ENCODE measurements at regions not wholly inside any gene's neighbourhood (a gene's known extent, or its start where the extent isn't known, plus 50 kb on each side); places are given as distances from the start of the nearest gene placed in this dataset.

DNA sequence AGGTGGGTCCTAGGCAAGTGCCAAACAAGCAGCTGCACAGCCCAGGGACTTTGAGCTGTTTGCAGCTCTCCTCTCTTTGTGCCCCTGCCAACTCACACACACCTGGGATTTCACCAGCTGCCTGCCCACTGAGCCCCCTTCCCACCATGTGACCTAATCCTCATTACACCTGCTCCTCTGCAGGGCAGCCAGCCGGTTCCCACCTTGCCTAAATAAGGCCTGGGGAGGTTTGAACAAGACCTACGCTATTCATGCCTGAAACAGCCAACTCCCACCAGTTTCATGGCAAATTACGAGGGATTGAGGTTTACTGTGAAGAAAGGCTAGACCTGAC lies 92.6 kb upstream of the SOX4 start:
- peak in 4 of 5 donors; percentile 59 to 77 (median 68) for DNase-seq
- Histone ChIP-seq H3K9me3 (ENCODE audit: control insufficient read depth in 2 of 3, insufficient read depth in 1 of 3, low read length in 3 of 3) (no peaks in the 10 kb centered on the region), H3K36me3 (ENCODE audit: control insufficient read depth in 2 of 3, insufficient read depth in 3 of 3, low read length in 3 of 3) (no peaks in the 10 kb centered on the region), H3K27me3 (ENCODE audit: control insufficient read depth, insufficient read depth, low read length) (no peaks in the 10 kb centered on the region), H3K9ac (ENCODE audit: low read length in 3 of 3) (no peak overlapping the region), H3K4me1 (ENCODE audit: control insufficient read depth in 2 of 3, insufficient read depth in 2 of 3, low read depth in 1 of 3, low read length in 3 of 3) (no peaks in the 10 kb centered on the region), H3K27ac (ENCODE audit: low read depth in 2 of 2, low read length in 2 of 2) (no peak overlapping the region), H3K4me3 (ENCODE audit: low read length in 3 of 3) (no peak overlapping the region)
- intact Hi-C loops (cut with DNase I), result no loop called here
- TF ChIP-seq, protein P1, sequence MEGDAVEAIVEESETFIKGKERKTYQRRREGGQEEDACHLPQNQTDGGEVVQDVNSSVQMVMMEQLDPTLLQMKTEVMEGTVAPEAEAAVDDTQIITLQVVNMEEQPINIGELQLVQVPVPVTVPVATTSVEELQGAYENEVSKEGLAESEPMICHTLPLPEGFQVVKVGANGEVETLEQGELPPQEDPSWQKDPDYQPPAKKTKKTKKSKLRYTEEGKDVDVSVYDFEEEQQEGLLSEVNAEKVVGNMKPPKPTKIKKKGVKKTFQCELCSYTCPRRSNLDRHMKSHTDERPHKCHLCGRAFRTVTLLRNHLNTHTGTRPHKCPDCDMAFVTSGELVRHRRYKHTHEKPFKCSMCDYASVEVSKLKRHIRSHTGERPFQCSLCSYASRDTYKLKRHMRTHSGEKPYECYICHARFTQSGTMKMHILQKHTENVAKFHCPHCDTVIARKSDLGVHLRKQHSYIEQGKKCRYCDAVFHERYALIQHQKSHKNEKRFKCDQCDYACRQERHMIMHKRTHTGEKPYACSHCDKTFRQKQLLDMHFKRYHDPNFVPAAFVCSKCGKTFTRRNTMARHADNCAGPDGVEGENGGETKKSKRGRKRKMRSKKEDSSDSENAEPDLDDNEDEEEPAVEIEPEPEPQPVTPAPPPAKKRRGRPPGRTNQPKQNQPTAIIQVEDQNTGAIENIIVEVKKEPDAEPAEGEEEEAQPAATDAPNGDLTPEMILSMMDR (IDR thresholded peaks at IDR 0.05; ENCODE audit: borderline replicate concordance, extremely low read depth, insufficient read depth), result no peak
- FAIRE-seq, result no peak

DNA sequence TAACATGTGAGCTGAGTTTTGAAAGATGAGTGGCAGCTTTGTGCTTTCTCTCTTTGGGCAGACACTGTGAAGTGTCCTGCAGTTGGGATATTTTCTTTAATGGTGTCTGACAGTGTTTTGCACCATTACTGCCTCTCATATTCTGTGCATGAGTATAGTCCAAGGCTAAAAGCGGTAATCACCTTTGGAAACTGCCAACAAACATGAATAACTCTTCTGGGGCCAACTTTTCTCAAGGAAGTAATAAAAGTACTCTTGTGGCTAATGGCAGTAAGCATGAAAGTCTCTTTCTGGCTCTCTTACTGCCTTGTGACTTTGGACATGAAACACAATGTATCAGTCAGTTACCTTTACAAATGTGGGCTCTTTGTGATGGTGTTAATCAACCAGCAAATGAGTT lies 91.7 kb upstream of the SOX4 start:
- Histone ChIP-seq H3K36me3 (ENCODE audit: control insufficient read depth in 2 of 3, insufficient read depth in 3 of 3, low read length in 3 of 3) (no peaks in the 10 kb centered on the region), H3K27ac (ENCODE audit: low read depth in 2 of 2, low read length in 2 of 2) (no peak overlapping the region), H3K4me1 (ENCODE audit: control insufficient read depth in 2 of 3, insufficient read depth in 2 of 3, low read depth in 1 of 3, low read length in 3 of 3) (no peaks in the 10 kb centered on the region), H3K9ac (ENCODE audit: low read length in 3 of 3) (no peak overlapping the region), H3K4me3 (ENCODE audit: low read length in 3 of 3) (no peak overlapping the region), H3K27me3 (ENCODE audit: control insufficient read depth, insufficient read depth, low read length) (no peaks in the 10 kb centered on the region), H3K9me3 (ENCODE audit: control insufficient read depth in 2 of 3, insufficient read depth in 1 of 3, low read length in 3 of 3) (no peaks in the 10 kb centered on the region)
- intact Hi-C loops (cut with DNase I), result no loop called here
- FAIRE-seq (no peak), DNase-seq (no peak)
- TF ChIP-seq, protein P1 (IDR thresholded peaks at IDR 0.05; ENCODE audit: borderline replicate concordance, extremely low read depth, insufficient read depth), result no peak

DNA sequence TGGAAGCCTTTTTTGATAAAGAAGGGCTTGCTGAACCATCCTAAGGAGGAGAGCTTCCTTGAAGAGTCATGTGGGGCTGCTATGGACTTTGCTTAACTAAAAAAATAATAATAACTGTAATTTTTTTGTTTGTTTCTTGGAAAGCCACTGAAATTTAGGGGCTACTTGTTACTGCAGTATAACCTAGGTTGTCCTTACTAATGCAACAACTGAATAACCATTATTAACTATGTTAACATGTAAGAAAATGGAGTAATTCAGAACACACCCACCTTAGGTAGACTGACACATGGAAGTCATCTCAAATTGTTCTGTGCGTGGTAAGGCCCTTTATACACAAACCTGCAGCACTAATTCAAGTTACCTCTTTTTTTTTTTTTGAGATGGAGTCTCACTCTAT lies 90.9 kb upstream of the SOX4 start:
- Histone ChIP-seq H3K27me3 (ENCODE audit: control insufficient read depth, insufficient read depth, low read length) (no peaks in the 10 kb centered on the region), H3K4me3 (ENCODE audit: low read length in 3 of 3) (no peak overlapping the region), H3K9me3 (ENCODE audit: control insufficient read depth in 2 of 3, insufficient read depth in 1 of 3, low read length in 3 of 3) (no peaks in the 10 kb centered on the region), H3K36me3 (ENCODE audit: control insufficient read depth in 2 of 3, insufficient read depth in 3 of 3, low read length in 3 of 3) (no peaks in the 10 kb centered on the region), H3K4me1 (ENCODE audit: control insufficient read depth in 2 of 3, insufficient read depth in 2 of 3, low read depth in 1 of 3, low read length in 3 of 3) (no peaks in the 10 kb centered on the region), H3K27ac (ENCODE audit: low read depth in 2 of 2, low read length in 2 of 2) (no peak overlapping the region), H3K9ac (ENCODE audit: low read length in 3 of 3) (no peak overlapping the region)
- TF ChIP-seq, protein P1 (IDR thresholded peaks at IDR 0.05; ENCODE audit: borderline replicate concordance, extremely low read depth, insufficient read depth), result no peak
- FAIRE-seq (no peak), DNase-seq (no peak)
- intact Hi-C loops (cut with DNase I), result no loop called here

DNA sequence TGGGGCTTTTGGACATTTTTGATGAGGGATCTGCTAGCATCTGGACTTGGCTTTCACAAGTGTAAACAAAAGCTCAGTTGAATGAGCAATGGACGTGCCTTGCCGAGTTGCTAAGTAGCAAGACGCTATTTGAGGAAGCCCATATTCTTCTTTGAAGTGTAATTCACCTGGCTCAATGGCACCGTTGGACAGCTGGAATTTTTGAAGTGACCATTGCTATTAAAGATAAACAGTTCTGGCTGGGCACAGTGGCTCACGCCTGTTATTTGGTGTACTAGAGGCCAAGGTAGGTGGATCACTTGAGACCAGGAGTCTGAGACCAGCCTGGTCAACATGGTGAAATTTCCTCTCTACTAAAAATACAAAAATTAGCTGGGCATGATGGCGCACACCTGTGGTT lies 88.8 kb upstream of the SOX4 start:
- TF ChIP-seq, protein P1 (IDR thresholded peaks at IDR 0.05; ENCODE audit: borderline replicate concordance, extremely low read depth, insufficient read depth), result no peak
- Histone ChIP-seq H3K27ac (ENCODE audit: low read depth in 2 of 2, low read length in 2 of 2) (no peak overlapping the region), H3K4me3 (ENCODE audit: low read length in 3 of 3) (no peak overlapping the region), H3K27me3 (ENCODE audit: control insufficient read depth, insufficient read depth, low read length) (no peaks in the 10 kb centered on the region), H3K36me3 (ENCODE audit: control insufficient read depth in 2 of 3, insufficient read depth in 3 of 3, low read length in 3 of 3) (no peaks in the 10 kb centered on the region), H3K9ac (ENCODE audit: low read length in 3 of 3) (no peak overlapping the region), H3K9me3 (ENCODE audit: control insufficient read depth in 2 of 3, insufficient read depth in 1 of 3, low read length in 3 of 3) (no peaks in the 10 kb centered on the region), H3K4me1 (ENCODE audit: control insufficient read depth in 2 of 3, insufficient read depth in 2 of 3, low read depth in 1 of 3, low read length in 3 of 3) (no peaks in the 10 kb centered on the region)
- no peak for FAIRE-seq
- intact Hi-C loops (cut with DNase I), result no loop called here
- no peak for DNase-seq

Measured in kidney (tissue), 13 donors.